GM23248 (cell line): ENCODE measurements at regions not wholly inside any gene's neighbourhood (a gene's known extent, or its start where the extent isn't known, plus 50 kb on each side); places are given as distances from the start of the nearest gene placed in this dataset.

Experiments used
- EZH2 ChIP-seq: fragments of 200-600 bp; sonication (generic); IDR thresholded peaks from 2 replicates; pipeline ENCODE4 v1.6.1; 2018; ENCODE audit warnings: antibody characterized with exemption, mild to moderate bottlenecking; ENCODE audit not compliant: insufficient read depth, poor library complexity, severe bottlenecking
- EZH2phosphoT487 ChIP-seq: fragments of 200-600 bp; sonication (generic); IDR thresholded peaks from 2 replicates; pipeline ENCODE4 v1.6.1; 2018; ENCODE audit warnings: antibody characterized with exemption, moderate library complexity, mild to moderate bottlenecking, low read depth; ENCODE audit not compliant: insufficient read depth

DNA sequence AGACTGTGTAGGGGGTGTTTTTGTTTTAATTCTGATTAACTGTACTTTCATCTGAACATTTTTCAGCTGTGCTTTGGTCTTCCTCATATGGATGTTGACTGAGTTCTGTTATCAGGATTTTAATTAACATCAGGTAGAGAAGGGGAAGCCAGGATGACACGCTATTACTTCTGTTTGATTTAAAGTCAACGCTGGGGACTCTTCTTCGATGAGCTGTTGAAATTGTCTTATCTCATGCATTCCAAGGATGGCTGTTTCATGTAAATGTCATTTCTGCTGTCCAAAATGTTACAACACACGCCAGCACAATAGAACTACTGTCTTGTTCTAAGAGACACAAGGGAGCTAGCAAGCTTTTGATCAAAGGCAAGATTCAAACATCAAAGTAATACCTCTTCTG is 263.3 kb upstream of the CDH5 start:
- TF ChIP-seq EZH2phosphoT487 (no peak), EZH2 (no peak)
